GM21447 (cell line): ENCODE measurements at regions not wholly inside any gene's neighbourhood (a gene's known extent, or its start where the extent isn't known, plus 50 kb on each side); places are given as distances from the start of the nearest gene placed in this dataset.

Source experiments
- ATAC-seq: cut with Tn5 transposase; IDR thresholded peaks from one replicate; pipeline ENCODE4 v1.9.1; 2021; ENCODE audit not compliant: unreplicated experiment

- no peak for ATAC-seq
Measured at GRCh38 chr10:8588135-8588534, 533.6 kb downstream of the GATA3 start.

DNA sequence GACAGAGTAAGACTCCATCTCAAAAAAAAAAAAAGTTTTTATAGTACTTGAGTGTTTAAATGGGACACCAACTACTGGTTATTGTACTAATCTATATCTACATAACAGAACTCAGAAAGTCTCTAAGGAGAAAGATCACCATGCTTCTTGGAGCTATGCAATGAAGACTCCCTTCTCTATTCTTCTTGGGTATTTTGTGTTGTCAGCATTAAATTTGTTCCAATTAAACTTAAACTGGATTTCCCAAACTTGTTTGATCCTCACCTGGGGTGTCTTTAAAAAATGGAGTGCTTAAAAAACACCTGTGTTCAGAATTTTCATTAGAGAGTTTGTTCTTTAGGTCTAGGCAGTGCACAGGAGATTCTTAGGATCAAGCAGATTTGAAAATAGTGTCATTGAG lies 536.0 kb downstream of the GATA3 start:
- ATAC-seq = no peak

DNA sequence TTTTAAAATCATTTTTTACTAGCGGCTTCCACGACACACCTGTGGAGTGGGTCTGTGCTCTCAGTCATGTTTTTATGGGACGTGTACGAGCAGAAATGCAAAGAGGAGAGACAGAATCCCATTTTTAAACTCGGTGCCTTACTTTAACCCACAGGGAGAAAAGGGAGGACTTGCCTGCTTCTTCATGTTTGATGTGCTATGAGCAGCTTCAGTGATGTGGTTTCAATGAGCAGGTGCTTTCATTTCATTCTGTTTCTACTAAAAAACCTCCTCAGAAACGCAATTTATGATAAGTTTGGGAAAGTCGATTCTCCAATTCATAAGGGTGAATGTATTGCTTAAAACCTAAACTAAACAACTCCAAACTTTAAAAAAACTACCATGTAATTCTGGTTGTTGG lies 537.2 kb downstream of the GATA3 start:
- no peak for ATAC-seq

- no peak for ATAC-seq
Measured at GRCh38 chr10:8594176-8594575, 539.7 kb downstream of the GATA3 start.

DNA sequence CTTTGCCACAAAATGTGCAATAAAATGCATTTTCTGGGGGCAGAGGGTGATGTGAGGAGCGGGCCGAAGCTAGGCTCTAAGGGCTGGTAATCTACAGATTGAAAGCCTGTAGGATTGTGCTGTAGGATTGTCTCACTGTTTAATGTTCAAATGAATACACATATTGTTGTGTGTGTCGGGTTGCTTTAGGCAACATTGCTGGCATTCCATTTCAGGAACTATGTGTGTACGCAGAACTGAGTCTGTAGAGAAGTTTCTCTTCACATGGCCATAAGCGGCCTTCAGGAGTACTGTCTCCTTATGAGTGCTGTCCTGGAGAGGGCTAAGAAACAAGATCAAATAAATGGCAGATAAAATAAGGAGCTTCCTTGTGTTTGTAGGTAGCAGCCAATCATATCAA lies 540.2 kb downstream of the GATA3 start:
- no peak for ATAC-seq

DNA sequence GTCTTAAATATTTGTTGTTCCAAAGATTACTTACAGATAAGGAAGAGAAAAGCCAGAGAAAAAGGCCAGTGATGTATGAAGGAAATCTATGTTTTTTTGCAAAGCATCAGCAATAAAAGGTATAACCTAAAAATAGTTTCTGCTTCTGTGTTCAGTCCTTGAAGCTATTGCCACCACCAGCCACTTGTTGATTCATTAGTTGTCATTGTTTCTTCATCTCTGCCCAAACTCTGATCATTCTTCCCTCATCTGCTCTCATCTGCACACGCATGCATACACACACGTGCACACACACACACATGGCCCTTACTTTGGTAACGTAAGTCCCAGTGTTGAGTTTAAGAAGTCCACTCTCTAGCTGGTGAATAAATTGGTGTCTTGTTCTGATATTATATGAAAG lies 540.7 kb downstream of the GATA3 start:
- no peak for ATAC-seq

DNA sequence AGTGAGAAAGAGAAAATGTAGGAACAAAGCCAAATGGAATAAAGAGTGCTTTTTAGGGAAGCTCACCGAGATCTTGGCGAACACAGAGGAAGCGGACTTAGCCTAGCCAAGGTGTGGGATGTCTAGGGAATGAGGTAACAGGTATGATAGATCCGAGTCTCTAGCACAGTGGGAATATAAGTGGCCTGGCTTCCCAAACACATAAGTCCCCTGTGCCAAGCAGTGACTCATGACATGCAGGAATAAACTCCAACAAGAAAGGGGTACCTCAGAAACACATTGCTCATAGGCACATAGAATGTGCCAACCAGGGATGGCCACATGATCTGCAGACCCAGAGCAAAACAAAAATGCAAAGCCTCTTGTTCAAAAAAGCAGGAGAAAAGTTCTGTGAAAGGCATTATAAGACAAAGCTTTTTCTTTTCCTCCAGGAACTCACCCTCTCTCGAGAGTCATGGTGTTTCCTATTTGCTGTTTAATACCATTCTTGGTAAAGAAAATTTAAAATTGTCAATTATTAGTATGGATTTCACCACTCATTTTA lies 542.5 kb downstream of the GATA3 start:
- no peak for ATAC-seq

- ATAC-seq = no peak
Measured at GRCh38 chr10:8600192-8600591, 545.7 kb downstream of the GATA3 start.

GRCh38 chr10:8602821-8603220 lies 548.3 kb downstream of the GATA3 start:
- no peak for ATAC-seq

DNA sequence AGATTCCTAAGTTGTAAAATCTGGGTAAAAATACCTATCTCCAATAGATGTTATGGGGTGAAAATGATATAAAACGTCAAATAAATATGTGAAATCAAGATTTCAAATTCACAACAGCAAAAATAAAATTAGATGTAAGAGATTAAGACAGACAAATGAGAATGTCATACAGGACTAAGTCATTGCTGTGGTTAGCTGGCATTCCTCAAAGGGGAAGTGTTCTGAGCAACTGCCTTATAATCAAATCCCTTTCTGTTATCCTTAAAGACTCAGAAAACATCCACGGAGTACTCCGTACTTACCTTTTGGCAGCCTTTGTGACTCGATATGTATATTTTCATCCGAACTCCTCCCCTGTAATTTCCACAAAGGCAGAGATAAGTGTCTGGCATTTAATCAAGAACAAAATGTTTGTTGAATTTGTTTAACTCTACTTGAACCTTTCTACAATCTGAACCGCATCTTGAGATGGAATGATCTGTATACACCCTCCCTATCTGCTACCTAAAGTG lies 559.6 kb downstream of the GATA3 start:
- ATAC-seq = no peak

- ATAC-seq = no peak
Measured at GRCh38 chr10:8615118-8615517, 560.6 kb downstream of the GATA3 start.

DNA sequence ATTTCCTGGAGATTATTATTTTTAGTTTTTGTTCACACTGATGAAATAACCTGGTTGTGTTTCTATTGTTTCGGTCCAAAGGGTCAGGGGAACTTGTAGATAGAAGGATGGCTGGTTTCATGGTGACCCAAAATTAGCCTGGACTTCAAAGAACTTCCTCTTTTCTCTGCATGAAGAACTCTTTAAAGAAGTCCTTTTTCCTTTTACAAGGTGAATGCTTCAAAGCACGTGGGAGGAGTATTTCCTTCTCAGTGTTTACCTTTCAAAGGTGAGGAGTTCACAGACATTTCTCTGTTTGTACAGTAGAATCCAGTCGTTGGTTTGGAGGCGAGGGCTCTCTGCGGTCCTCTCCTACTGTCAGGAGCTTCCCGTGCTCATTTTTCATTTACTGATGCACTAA lies 561.7 kb downstream of the GATA3 start:
- peak; percentile 81 for ATAC-seq

DNA sequence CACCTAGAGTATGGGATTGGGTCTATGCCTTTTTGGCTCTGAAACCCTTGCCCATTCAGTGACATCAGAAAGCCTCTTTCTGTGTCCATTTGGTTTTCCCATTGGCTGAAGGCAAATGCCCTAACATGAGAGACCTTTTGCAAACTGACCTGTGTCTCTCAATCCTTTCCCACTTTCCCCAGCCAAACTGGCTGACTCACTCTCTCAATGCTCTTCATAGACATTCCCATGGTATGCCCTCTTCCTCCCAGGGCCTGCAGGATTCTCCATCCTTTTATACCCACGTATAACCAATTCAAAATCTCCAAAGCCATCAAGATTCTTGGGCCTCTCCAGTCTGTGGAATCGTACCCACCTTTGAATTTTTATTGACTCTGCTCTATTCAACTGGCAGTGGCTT lies 563.3 kb downstream of the GATA3 start:
- no peak for ATAC-seq

DNA sequence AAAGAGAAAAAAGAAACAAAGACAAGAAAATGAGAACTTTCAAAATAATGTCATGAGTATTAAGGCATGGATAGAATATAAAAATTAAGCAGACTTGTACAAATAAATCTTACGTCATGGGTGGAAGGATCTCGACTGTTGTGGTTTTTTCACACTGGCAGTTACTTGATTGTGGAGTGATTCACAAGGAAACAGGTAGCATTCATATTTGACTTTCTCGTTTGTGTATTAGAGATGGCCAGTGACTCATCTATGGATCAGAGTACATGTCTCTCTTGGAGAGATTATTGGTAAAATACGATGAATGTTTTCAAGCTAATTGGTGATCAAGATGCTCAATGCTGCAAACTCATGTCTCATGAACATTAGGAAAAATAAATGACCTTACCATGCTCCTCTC lies 564.3 kb downstream of the GATA3 start:
- no peak for ATAC-seq

- ATAC-seq = no peak
Measured at GRCh38 chr10:8628351-8628750, 573.9 kb downstream of the GATA3 start.

DNA sequence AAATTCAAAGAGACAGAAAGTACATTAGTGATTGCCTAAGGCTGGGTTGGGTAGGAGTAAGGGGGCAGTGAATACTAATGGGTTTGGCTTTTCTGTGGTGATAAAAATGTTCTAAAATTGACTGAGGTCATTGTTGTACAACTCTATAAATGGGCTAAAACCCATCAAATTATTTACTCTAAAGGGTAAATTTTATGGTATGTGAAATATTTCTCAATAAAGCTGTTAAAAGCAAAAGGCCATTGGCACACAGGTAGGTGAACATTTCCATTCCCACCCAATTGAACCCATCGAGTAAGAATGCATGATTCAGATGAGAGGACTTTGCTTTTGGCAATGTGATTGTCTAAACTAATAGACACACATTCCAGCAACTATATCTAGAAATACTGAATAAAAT lies 579.4 kb downstream of the GATA3 start:
- no peak for ATAC-seq

DNA sequence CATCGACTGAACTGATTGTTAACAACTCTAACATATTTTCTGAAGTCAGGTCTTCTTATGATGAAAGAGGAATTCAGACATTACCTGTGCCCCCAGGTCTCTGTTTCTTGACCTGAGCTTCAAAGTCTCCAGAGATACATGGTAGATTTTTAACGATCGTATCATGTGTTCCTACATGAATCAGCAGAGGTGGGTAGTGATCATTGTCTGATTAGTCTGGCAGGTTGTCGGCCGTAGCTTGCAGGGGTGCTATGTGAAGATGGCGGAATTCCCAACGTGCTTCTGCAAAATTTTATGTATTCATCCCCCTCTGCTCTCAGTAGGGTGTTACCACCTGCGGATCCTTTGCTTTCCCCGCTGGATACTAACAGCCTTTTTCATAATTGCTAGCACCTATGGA lies 581.9 kb downstream of the GATA3 start:
- no peak for ATAC-seq

DNA sequence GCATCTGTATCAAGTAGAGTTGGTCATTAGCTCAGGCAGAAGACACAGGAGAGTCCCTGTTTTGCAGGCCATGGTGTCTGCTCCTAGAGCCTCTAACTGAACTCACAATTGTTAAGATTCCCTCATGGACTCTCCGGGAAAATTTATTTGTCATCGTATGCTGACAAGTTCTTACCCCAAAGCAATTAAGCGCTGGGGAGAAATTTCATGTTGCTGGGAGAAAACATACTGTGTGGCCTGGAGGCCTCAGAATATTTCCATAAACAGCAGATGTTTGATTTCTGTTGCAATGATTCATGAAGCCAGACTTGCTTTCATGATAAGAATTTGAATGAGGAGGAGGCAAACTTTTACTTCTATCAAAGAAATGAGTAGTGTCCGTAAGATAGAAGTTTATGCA lies 583.2 kb downstream of the GATA3 start:
- ATAC-seq = no peak

GRCh38 chr10:8638088-8638672 lies 583.7 kb downstream of the GATA3 start:
- no peak for ATAC-seq

DNA sequence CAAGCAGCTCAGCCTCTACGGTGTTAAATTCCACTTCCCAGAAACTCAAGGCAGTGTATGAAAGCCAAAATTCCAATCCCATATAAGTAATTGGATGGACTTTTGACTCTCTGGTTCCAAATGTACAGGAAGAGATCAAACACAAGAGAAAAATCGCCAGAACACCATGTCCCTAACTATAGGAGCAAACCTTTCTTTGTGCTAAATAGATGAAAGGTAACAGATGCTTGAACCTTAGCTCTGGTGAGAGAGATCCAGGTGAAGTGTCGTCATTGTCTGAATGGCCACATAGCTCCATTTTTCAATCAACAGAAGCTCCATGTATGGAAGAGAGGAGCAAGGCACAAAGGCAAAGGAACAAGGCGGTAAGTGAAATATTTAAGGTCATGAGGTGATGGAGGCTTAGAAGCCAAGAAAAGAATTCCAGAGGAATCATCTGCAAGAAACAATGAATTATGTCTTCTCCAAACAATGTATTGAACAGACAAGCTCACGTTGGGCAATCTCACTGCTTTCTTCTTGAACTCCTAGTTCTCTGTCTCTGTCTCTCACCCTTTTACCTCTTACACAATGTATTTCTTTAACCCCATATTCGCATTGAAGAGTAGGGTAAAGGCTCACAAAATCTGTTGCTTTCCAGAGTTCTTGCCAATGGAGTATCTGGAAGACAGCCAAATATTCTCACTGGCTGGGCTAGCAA lies 585.1 kb downstream of the GATA3 start:
- no peak for ATAC-seq

- ATAC-seq = no peak
Measured at GRCh38 chr10:8640301-8640700, 585.8 kb downstream of the GATA3 start.

DNA sequence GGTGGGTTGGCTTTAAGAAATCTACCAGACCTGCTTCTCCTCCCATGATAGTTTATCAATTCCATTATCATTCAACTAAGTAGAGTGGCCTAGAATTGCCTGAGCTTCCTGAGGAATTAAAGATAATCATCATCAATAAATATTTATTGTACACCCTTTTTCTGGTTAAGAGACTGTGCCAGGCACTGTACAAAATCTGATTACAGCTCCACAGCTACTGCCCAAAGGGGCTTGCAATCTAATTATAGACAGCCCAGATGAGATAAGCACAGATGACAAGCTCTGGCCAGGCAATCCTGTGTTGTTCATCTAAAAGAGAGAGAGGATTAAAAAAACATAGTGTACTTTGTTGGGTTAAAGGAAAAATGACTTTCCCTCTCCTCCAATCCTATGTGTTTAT lies 586.4 kb downstream of the GATA3 start:
- no peak for ATAC-seq

GRCh38 chr10:8656261-8656660 lies 601.8 kb downstream of the GATA3 start:
- no peak for ATAC-seq
